Thyroid gland (tissue), 4 donors: ENCODE measurements at regions not wholly inside any gene's neighbourhood (a gene's known extent, or its start where the extent isn't known, plus 50 kb on each side); places are given as distances from the start of the nearest gene placed in this dataset.
A peak's percentile ranks its signal among the peaks of the same experiment; 100 is the strongest.

Experiments used
- DNase-seq, 2 donors: peaks; one replicate each; pipeline ENCODE4 v3.0.0-alpha.2; 2019
- H3K27ac ChIP-seq, 3 donors: fragments of 200-600 bp; sonication (generic); 1 replicate in 2 of 3; 2 replicates in 1 of 3; pipeline ENCODE4 v1.5.1; 2016 to 2019; ENCODE audit warnings: mild to moderate bottlenecking in 1 of 3, moderate library complexity in 1 of 3
- H3K27me3 ChIP-seq: fragments of 200-600 bp; sonication (generic); one replicate; pipeline ENCODE4 v1.5.1; 2019
- H3K36me3 ChIP-seq, 2 donors: fragments of 200-600 bp; sonication (generic); one replicate each; pipeline ENCODE4 v1.5.1; 2016 to 2019
- H3K4me1 ChIP-seq, 2 donors: fragments of 200-600 bp; sonication (generic); one replicate each; pipeline ENCODE4 v1.5.1; 2017 to 2019
- H3K4me3 ChIP-seq, 3 donors: fragments of 200-600 bp; sonication (generic); replicated peaks in 1 of 3; 1 replicate in 2 of 3; 2 replicates in 1 of 3; pipeline ENCODE4 v1.5.1; 2016; ENCODE audit warnings: mild to moderate bottlenecking in 1 of 3
- H3K9me3 ChIP-seq: fragments of 200-600 bp; sonication (generic); one replicate; pipeline ENCODE4 v1.5.1; 2017
- CTCF ChIP-seq, 6 experiments: fragments of 200-600 bp in 3 of 6; fragments of 450-650 bp in 3 of 6; sonication (generic) in 3 of 6; IDR thresholded peaks; one replicate each; pipeline ENCODE4 v1.5.1; 2016 to 2019; ENCODE audit warnings: antibody characterized with exemption in 6 of 6, mild to moderate bottlenecking in 2 of 6, inconsistent platforms in 1 of 6, moderate library complexity in 1 of 6
- POLR2A ChIP-seq, 2 donors: fragments of 450-650 bp; IDR thresholded peaks; one replicate each; pipeline ENCODE4 v1.6.1; 2017; ENCODE audit warnings: antibody characterized with exemption in 2 of 2, mild to moderate bottlenecking in 2 of 2, moderate library complexity in 1 of 2
- WGBS, 2 donors: methylation state at CpG; one replicate each; pipeline ENCODE4 v1.1.5; 2017; 5-methylcytosine and 5-hydroxymethylcytosine counted together
- intact Hi-C: fragments of 100-400 bp; cut with DNase I; formaldehyde crosslinking; loops from one replicate; pipeline ENCODE4 v1.15.1; 2023

DNA sequence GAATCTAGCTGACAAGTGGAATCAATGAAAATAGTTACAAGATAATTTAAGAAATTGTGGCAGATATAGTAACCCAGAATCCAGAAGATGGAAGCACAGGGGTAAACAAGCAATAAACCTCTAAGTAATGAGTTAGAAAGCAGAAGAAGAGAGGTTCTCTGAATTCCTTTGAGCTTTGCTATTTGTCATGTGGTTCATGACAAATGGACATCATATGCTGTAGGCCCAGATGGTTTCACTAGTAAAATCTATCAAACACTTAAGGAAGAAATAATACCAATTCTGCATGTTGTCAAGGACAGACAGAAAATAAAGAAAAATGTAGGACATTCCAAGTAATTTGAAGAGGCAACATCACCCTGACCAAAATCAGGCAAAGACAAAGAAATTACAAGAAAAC is 480.8 kb upstream of the INTU start:
- intact Hi-C loops: no loop called here
- DNase-seq: no peak
- TF ChIP-seq POLR2A (IDR thresholded peaks at IDR 0.05) (no peak), CTCF (IDR thresholded peaks at IDR 0.05) (no peak)
- no peak overlapping the region for H3K27ac ChIP-seq
- no peaks in the 10 kb centered on the region for H3K9me3 ChIP-seq
- H3K4me1 ChIP-seq: no peaks in the 10 kb centered on the region
- H3K36me3 ChIP-seq: no peaks in the 10 kb centered on the region
- H3K4me3 ChIP-seq: no peak overlapping the region
- H3K27me3 ChIP-seq: no peaks in the 10 kb centered on the region

DNA sequence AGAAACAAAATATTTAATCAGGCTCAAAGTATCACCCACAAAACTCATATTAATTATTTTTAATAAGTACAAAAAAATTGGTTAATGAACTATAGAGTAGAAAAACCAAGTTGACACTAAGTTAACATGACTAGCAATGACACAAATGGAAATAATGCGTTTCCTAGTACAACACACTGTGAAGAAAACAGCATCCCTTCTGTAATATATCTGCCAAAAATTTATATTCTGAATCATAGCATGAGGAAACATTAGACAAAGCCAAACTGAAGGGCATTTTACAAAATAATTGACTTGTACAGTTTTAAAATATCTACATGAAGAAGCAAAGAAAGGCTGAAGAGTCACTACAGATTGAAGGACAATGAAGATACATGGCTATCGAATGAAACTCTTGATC is 477.6 kb upstream of the INTU start:
- intact Hi-C loops: no loop called here
- WGBS, 2 donors: 88 to 91% methylated on average over 2 of the region's 2 CpGs
- DNase-seq: no peak
- Histone ChIP-seq H3K27ac (no peak overlapping the region), H3K4me1 (no peaks in the 10 kb centered on the region), H3K9me3 (no peaks in the 10 kb centered on the region), H3K27me3 (no peaks in the 10 kb centered on the region), H3K36me3 (no peaks in the 10 kb centered on the region), H3K4me3 (no peak overlapping the region)
- TF ChIP-seq POLR2A (IDR thresholded peaks at IDR 0.05) (no peak), CTCF (IDR thresholded peaks at IDR 0.05) (no peak)

GRCh38 chr4:127155555-127155954 is 477.2 kb upstream of the INTU start:
- no peak overlapping the region for H3K27ac ChIP-seq
- no peaks in the 10 kb centered on the region for H3K9me3 ChIP-seq
- no peaks in the 10 kb centered on the region for H3K4me1 ChIP-seq
- intact Hi-C loops: no loop called here
- WGBS, 2 donors: 84 to 90% methylated on average over 1 of the region's 1 CpG
- H3K27me3 ChIP-seq: no peaks in the 10 kb centered on the region
- no peak overlapping the region for H3K4me3 ChIP-seq
- H3K36me3 ChIP-seq: no peaks in the 10 kb centered on the region
- TF ChIP-seq POLR2A (IDR thresholded peaks at IDR 0.05) (no peak), CTCF (IDR thresholded peaks at IDR 0.05) (no peak)
- no peak for DNase-seq

GRCh38 chr4:127162741-127163140 is 470.0 kb upstream of the INTU start:
- intact Hi-C loops: no loop called here
- Histone ChIP-seq H3K36me3 (no peaks in the 10 kb centered on the region), H3K27ac (peak overlapping the region in 1 of 3 donors; percentile 51), H3K4me3 (no peak overlapping the region), H3K27me3 (no peaks in the 10 kb centered on the region), H3K4me1 (peaks cover 14 to 16% of the 10 kb centered on the region in 2 donors), H3K9me3 (no peaks in the 10 kb centered on the region)
- DNase-seq: peak in 1 of 2 donors; percentile 2
- TF ChIP-seq CTCF (IDR thresholded peaks at IDR 0.05) (no peak), POLR2A (IDR thresholded peaks at IDR 0.05) (no peak)
- 34 to 41% methylated on average over 3 of the region's 3 CpGs for WGBS, 2 donors

DNA sequence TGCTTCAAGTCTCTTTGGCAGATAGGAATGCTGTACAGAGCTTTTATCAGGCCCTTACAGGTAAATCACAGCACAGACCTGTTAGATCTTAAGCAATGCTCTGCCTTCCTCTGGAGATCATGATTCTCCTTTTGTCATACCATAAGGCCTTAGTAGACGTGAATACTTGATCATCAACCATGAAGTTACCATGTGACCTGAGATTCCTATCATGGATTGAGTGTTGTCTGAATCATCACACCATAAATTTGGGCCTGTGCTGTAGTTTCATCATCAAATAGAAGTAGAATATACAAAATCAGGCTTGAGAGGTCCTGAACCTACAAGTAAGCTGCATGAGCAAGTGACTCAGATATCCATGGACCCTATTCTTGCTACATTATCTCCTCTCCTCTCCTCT is 466.8 kb upstream of the INTU start:
- no peaks in the 10 kb centered on the region for H3K36me3 ChIP-seq
- no peak for TF ChIP-seq POLR2A (IDR thresholded peaks at IDR 0.05)
- no peak for TF ChIP-seq CTCF (IDR thresholded peaks at IDR 0.05)
- no peaks in the 10 kb centered on the region for H3K27me3 ChIP-seq
- DNase-seq: no peak
- no peak overlapping the region for H3K27ac ChIP-seq
- H3K4me1 ChIP-seq: peaks cover 14 to 16% of the 10 kb centered on the region in 2 donors
- H3K9me3 ChIP-seq: no peaks in the 10 kb centered on the region
- WGBS, 2 donors: 72 to 85% methylated on average over 1 of the region's 1 CpG
- intact Hi-C loops: no loop called here
- no peak overlapping the region for H3K4me3 ChIP-seq
